ENCODE measurements at regions not wholly inside any gene's neighbourhood (a gene's known extent, or its start where the extent isn't known, plus 50 kb on each side); places are given as distances from the start of the nearest gene placed in this dataset.

DNA sequence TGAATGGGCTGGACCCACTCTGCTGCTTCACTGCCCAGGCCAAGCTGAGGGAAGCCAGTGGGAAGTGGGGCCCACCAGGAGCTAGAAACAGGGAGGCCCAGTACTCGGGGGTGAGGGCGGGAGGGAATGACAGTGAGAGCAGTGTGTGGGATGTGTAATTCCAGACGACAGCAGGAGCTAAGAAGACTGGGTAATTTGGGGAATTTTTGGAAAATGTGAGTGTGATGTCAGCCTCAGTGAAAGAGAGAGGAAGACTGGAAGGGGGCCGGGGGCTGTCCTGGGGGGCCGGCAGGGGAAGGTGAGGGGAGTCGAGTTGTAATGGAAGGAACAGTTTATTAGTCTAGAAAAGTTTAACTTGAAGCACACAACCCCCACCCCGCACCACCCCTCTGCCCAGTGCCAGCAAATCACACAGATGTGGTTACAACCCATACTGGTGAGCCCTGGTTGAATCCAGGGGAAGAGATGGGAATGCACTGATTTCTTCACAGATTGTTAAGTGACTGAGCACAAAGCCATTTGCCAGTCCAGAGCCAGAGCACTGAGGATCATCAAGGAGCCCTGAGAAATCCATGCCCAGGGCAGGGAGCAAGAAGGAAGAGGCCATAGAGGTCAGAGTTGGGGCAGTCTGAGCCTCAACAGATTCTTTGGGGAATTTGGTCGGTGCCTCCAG, 76.7 kb upstream of the PKDCC start:
- Histone ChIP-seq H3K36me3 (ENCODE audit: insufficient read depth) (no peaks in the 10 kb centered on the region), H3K4me1 (ENCODE audit: insufficient read depth) (no peaks in the 10 kb centered on the region), H3K4me3 (ENCODE audit: low read depth, low read length) (no peak overlapping the region), H3K27ac (ENCODE audit: low read depth) (no peak overlapping the region)
- WGBS: 76% methylated on average over 8 of the region's 8 CpGs
- DNase-seq (ENCODE audit: extremely low spot score): no peak

DNA sequence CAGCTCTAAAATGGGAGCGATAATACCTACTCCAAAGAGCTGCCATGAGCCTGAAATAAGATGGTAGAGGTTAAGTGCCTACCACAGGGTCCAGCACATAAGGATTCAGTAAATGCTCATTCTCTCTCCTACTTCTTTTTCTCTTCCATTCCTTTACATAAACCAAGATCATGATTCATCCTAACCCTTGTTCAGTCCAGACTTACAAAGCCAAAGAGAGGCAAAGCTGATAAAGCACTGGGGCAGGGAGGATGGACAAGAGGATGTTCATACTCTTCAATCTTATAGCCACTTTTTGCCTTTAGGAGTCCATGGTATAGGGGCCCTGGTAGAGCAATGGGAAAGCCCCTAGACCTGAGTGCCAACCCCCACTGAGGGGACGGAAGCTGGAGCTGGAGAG, 75.6 kb upstream of the PKDCC start:
- H3K36me3 ChIP-seq (ENCODE audit: insufficient read depth): no peaks in the 10 kb centered on the region
- H3K4me1 ChIP-seq (ENCODE audit: insufficient read depth): no peaks in the 10 kb centered on the region
- H3K4me3 ChIP-seq (ENCODE audit: low read depth, low read length): no peak overlapping the region
- DNase-seq (ENCODE audit: extremely low spot score): no peak
- 99% methylated on average over 2 of the region's 2 CpGs for WGBS
- H3K27ac ChIP-seq (ENCODE audit: low read depth): no peak overlapping the region

DNA sequence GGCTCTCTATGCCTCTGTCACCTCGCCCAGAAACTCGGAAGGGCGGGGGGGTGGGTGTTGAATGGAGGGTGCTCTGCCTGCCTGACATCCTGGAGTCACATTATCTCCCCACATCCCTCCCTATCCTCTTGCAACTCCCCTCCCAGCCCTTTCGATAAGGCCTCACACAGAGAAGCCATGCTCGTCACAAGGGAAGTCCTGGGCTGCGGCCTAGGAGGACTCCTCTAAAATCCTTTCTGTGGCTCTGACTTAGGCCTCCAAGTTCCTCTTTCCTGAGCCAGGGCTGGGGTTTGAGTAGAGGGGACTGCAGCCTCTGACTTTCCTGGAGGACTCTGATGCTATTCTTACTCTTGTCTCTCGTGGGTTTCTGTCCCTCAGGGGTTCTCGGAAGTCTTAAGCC, 75.0 kb upstream of the PKDCC start:
- WGBS: 91% methylated on average over 8 of the region's 8 CpGs
- DNase-seq (ENCODE audit: extremely low spot score): no peak
- Histone ChIP-seq H3K36me3 (ENCODE audit: insufficient read depth) (no peaks in the 10 kb centered on the region), H3K4me1 (ENCODE audit: insufficient read depth) (no peaks in the 10 kb centered on the region), H3K27ac (ENCODE audit: low read depth) (no peak overlapping the region), H3K4me3 (ENCODE audit: low read depth, low read length) (no peak overlapping the region)

DNA sequence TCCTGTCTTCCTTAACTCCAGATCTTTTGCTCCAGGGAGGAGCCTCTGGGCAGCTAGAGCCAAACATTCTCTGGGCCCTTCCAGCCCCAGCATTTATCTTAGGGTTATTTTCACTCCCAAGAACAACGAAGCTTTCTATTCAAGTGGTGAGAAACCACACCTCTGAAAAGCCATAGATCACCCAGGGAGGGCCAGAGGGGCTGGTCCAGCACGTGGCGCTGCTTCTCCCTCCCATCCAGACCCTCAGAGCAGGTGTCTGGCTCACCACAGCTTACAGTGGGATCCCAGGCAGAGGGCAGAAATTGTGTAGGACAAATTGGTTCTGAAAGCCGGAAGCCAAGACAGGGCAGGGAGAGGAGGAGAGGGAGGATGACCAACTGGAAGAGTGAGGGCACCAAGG, 74.0 kb upstream of the PKDCC start:
- no peak overlapping the region for H3K4me3 ChIP-seq (ENCODE audit: low read depth, low read length)
- no peak overlapping the region for H3K27ac ChIP-seq (ENCODE audit: low read depth)
- no peak for DNase-seq (ENCODE audit: extremely low spot score)
- H3K4me1 ChIP-seq (ENCODE audit: insufficient read depth): no peaks in the 10 kb centered on the region
- 85% methylated on average over 4 of the region's 4 CpGs for WGBS
- H3K36me3 ChIP-seq (ENCODE audit: insufficient read depth): no peaks in the 10 kb centered on the region

GRCh38 chr2:41981417-41981816, 66.4 kb upstream of the PKDCC start:
- no peak for DNase-seq (ENCODE audit: extremely low spot score)
- 83% methylated on average over 1 of the region's 1 CpG for WGBS
- Histone ChIP-seq H3K4me3 (ENCODE audit: low read depth, low read length) (no peak overlapping the region), H3K4me1 (ENCODE audit: insufficient read depth) (no peaks in the 10 kb centered on the region), H3K36me3 (ENCODE audit: insufficient read depth) (no peaks in the 10 kb centered on the region), H3K27ac (ENCODE audit: low read depth) (no peak overlapping the region)

DNA sequence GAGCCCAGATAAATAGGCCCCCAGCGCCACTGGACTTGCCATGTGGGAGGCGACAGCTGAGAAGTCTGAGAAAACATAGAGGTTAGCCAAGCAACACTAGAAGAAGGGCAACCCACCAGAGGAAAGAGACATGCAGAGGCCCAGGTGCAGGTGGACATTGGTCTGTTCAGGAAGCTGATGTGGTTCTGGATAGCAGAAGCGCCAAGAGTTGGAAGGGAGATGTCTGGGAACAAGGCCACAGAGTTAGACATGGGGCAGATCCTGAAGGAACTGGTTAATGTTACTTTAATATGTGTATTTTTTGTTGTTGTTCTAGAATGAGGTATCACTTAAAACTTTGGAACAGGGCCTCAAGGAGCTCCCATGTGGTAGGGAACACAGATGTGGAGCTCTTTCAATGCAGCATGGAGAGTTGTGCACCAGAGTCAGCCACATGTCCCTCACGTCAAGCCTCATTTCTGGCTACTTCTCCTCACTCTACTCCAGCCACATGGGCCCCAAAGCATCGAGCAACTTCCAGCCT, 62.2 kb upstream of the PKDCC start:
- WGBS: 84% methylated on average over 5 of the region's 5 CpGs
- Histone ChIP-seq H3K4me1 (ENCODE audit: insufficient read depth) (no peaks in the 10 kb centered on the region), H3K27ac (ENCODE audit: low read depth) (no peak overlapping the region), H3K4me3 (ENCODE audit: low read depth, low read length) (no peak overlapping the region), H3K36me3 (ENCODE audit: insufficient read depth) (no peaks in the 10 kb centered on the region)
- no peak for DNase-seq (ENCODE audit: extremely low spot score)

- H3K4me1 ChIP-seq (ENCODE audit: insufficient read depth): no peaks in the 10 kb centered on the region
- H3K4me3 ChIP-seq (ENCODE audit: low read depth, low read length): no peak overlapping the region
- 82% methylated on average over 3 of the region's 3 CpGs for WGBS
- no peak overlapping the region for H3K27ac ChIP-seq (ENCODE audit: low read depth)
- H3K36me3 ChIP-seq (ENCODE audit: insufficient read depth): no peaks in the 10 kb centered on the region
- no peak for DNase-seq (ENCODE audit: extremely low spot score)
These were observed 58.2 kb upstream of the PKDCC start for GRCh38 chr2:41989501-41990180.

DNA sequence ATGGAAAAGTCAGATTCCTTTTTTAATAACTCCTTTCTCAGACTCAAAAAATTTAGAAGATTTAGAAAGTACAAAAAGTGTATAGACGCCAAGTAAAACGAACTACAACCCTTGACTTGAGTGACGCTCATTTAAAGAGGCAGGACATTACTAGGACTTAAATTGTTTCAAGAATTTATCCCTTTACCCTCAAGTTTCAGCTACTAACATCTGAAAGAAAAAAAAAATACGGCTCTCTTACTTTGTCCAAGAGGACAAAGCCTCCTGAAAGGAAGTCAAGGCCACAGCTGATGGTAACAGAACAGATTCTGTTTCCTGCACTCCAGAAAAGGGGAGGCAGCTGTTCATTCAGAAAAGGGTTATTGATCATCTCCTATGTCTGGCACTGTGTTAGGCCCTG, 57.6 kb upstream of the PKDCC start:
- Histone ChIP-seq H3K27ac (ENCODE audit: low read depth) (no peak overlapping the region), H3K4me1 (ENCODE audit: insufficient read depth) (no peaks in the 10 kb centered on the region), H3K4me3 (ENCODE audit: low read depth, low read length) (no peak overlapping the region), H3K36me3 (ENCODE audit: insufficient read depth) (no peaks in the 10 kb centered on the region)
- no peak for DNase-seq (ENCODE audit: extremely low spot score)
- WGBS: 62% methylated on average over 4 of the region's 4 CpGs

- no peaks in the 10 kb centered on the region for H3K36me3 ChIP-seq (ENCODE audit: insufficient read depth)
- H3K4me1 ChIP-seq (ENCODE audit: insufficient read depth): no peaks in the 10 kb centered on the region
- no peak overlapping the region for H3K4me3 ChIP-seq (ENCODE audit: low read depth, low read length)
- H3K27ac ChIP-seq (ENCODE audit: low read depth): no peak overlapping the region
- 78% methylated on average over 4 of the region's 4 CpGs for WGBS
- no peak for DNase-seq (ENCODE audit: extremely low spot score)
These were observed 57.1 kb upstream of the PKDCC start for GRCh38 chr2:41990688-41991087.

DNA sequence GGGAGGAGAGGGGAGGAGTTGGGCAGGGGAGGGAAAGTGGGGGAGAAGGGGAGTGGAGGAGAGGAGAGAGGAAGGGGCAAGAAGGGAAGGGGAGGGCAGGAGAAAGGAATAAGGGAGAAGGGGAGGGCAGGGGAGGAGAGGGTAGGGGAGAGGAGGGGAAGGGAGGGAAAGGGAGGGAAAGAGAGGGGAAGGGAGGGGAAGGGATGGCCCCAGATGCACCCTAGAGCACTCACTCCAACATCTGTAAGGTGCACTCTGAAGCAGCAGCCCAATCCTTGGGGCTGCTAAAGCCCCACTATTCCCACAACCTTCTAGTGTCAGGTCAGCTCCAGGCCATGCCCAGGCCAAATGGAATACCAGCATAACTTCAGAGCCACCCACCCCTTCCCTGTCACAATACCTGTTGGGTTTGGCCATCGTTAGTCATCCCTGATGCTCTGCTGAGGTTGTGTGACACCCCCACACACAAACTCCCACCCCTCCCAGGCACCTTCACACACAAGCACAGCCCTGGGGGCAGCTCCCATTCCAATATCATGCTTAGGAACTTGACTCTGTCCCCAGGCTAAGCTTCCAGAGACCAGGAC, 55.7 kb upstream of the PKDCC start:
- Histone ChIP-seq H3K4me3 (ENCODE audit: low read depth, low read length) (no peak overlapping the region), H3K36me3 (ENCODE audit: insufficient read depth) (no peaks in the 10 kb centered on the region), H3K27ac (ENCODE audit: low read depth) (no peak overlapping the region), H3K4me1 (ENCODE audit: insufficient read depth) (no peaks in the 10 kb centered on the region)
- WGBS: 95% methylated on average over 1 of the region's 1 CpG
- no peak for DNase-seq (ENCODE audit: extremely low spot score)

GRCh38 chr2:41992671-41993434, 55.0 kb upstream of the PKDCC start:
- DNase-seq (ENCODE audit: extremely low spot score): no peak
- WGBS: 86% methylated on average over 12 of the region's 12 CpGs
- Histone ChIP-seq H3K36me3 (ENCODE audit: insufficient read depth) (no peaks in the 10 kb centered on the region), H3K4me3 (ENCODE audit: low read depth, low read length) (no peak overlapping the region), H3K4me1 (ENCODE audit: insufficient read depth) (no peaks in the 10 kb centered on the region), H3K27ac (ENCODE audit: low read depth) (no peak overlapping the region)

- Histone ChIP-seq H3K36me3 (ENCODE audit: insufficient read depth) (no peaks in the 10 kb centered on the region), H3K27ac (ENCODE audit: low read depth) (no peak overlapping the region), H3K4me1 (ENCODE audit: insufficient read depth) (no peaks in the 10 kb centered on the region), H3K4me3 (ENCODE audit: low read depth, low read length) (no peak overlapping the region)
- WGBS: 92% methylated on average over 5 of the region's 5 CpGs
- no peak for DNase-seq (ENCODE audit: extremely low spot score)
These were observed 54.3 kb upstream of the PKDCC start for GRCh38 chr2:41993435-41993925.

DNA sequence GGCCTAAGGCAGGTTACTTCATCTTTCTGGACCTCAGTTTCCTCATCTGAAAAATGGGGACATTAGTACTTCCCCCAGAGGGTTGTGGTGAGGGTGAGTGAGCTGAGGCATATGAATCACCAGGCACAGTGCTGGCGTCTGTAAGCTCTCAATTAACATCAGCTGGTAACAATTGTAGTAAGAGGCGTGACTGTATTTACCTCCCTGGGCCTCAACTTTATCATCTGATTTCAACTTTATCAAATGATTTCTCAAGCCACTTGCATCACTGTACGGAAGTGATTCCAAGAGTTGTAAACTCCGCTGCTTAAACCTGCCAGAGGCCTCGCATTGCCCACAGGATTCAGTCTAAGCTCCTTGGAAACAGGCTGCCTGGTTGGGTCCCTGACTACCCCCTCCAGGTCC, 53.6 kb upstream of the PKDCC start:
- DNase-seq (ENCODE audit: extremely low spot score): no peak
- H3K4me1 ChIP-seq (ENCODE audit: insufficient read depth): no peaks in the 10 kb centered on the region
- WGBS: 91% methylated on average over 5 of the region's 5 CpGs
- no peak overlapping the region for H3K27ac ChIP-seq (ENCODE audit: low read depth)
- no peaks in the 10 kb centered on the region for H3K36me3 ChIP-seq (ENCODE audit: insufficient read depth)
- H3K4me3 ChIP-seq (ENCODE audit: low read depth, low read length): no peak overlapping the region
